Peyer's patch (tissue), 4 donors: ENCODE measurements at regions not wholly inside any gene's neighbourhood (a gene's known extent, or its start where the extent isn't known, plus 50 kb on each side); places are given as distances from the start of the nearest gene placed in this dataset.

Experiments
- CTCF ChIP-seq, 6 experiments: fragments of 450-650 bp in 4 of 6; fragments of 200-600 bp in 2 of 6; sonication (generic) in 1 of 6; IDR thresholded peaks; one replicate each; pipeline ENCODE4 v1.5.1; 2017 to 2019; ENCODE audit warnings: antibody characterized with exemption in 6 of 6, mild to moderate bottlenecking in 3 of 6, moderate library complexity in 1 of 6
- POLR2A ChIP-seq, 2 donors: fragments of 450-650 bp; IDR thresholded peaks; one replicate each; pipeline ENCODE4 v1.5.1; 2017; ENCODE audit warnings: antibody characterized with exemption in 2 of 2, mild to moderate bottlenecking in 2 of 2, moderate library complexity in 2 of 2

GRCh38 chr12:111257435-111257902, 111.4 kb downstream of the PHETA1 start:
- TF ChIP-seq CTCF (IDR thresholded peaks at IDR 0.05) (no peak), POLR2A (IDR thresholded peaks at IDR 0.05) (no peak)
